ENCODE measurements at regions not wholly inside any gene's neighbourhood (a gene's known extent, or its start where the extent isn't known, plus 50 kb on each side); places are given as distances from the start of the nearest gene placed in this dataset.

DNA sequence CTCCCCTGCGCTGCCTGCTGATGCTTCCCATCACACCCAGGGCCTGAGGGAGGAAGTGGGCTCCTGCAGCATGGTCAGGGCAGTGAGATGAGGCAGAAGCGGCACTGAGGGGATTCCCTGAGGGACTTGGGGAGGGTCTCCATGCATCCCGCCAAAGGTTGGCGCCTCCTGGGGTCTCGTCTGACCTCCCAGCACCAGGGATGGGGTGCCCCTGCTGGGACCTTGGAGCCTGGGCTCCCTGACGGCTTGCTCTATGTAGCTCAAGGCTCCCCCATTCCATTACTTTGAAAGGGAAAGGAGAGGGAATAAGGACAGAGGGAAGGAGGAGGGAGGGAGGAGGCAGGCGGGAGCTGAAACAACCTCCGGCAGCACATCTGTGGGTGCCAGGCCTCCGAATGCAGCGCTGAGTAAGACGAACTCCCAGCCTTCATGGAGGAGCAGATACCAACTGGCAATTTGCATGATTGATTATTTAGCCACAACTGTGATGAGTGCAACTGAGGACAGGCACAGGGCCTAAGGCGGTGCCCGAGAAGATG, 259.3 kb downstream of the ERMARD start:
- Histone ChIP-seq H3K9me3 (no peaks in the 10 kb centered on the region), H3K36me3 (ENCODE audit: low read depth, missing control alignments) (no peaks in the 10 kb centered on the region), H3K27ac (no peak overlapping the region), H3K4me3 (no peak overlapping the region), H3K27me3 (no peaks in the 10 kb centered on the region), H3K4me1 (peaks cover 14% of the 10 kb centered on the region)
- intact Hi-C loops (cut with DNase I; ENCODE audit: low total_unique reads) = no loop called here
- TF ChIP-seq POLR2A (IDR thresholded peaks at IDR 0.05) = no peak
- TF ChIP-seq, protein P1, sequence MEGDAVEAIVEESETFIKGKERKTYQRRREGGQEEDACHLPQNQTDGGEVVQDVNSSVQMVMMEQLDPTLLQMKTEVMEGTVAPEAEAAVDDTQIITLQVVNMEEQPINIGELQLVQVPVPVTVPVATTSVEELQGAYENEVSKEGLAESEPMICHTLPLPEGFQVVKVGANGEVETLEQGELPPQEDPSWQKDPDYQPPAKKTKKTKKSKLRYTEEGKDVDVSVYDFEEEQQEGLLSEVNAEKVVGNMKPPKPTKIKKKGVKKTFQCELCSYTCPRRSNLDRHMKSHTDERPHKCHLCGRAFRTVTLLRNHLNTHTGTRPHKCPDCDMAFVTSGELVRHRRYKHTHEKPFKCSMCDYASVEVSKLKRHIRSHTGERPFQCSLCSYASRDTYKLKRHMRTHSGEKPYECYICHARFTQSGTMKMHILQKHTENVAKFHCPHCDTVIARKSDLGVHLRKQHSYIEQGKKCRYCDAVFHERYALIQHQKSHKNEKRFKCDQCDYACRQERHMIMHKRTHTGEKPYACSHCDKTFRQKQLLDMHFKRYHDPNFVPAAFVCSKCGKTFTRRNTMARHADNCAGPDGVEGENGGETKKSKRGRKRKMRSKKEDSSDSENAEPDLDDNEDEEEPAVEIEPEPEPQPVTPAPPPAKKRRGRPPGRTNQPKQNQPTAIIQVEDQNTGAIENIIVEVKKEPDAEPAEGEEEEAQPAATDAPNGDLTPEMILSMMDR (IDR thresholded peaks at IDR 0.05) = no peak
- no peak for DNase-seq
- WGBS, 2 donors = 54 to 68% methylated on average over 12 to 13 of the region's 13 CpGs

DNA sequence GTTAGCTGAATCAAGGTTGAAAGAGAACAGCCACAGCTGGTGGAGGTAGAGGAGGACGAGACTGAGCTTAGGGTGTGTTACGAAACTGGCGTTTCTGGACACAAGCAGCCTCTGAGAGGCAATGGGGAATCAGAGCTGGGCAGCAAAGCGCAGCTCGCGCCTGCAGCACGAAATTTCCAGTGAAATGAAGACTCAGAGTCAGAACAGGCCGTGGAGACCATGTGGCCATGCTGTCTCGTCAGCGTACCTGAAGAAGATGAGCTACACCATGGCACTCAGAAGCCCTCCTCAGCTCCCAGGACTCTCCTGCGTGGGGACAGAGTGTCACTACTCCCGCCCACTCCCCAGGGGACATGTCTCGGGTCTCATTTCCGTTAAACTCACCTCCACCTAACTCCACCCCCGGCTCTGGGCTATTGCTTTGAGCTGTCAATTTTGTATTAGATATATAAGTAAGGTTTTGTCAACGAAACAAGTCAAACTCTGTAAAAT, 256.9 kb downstream of the ERMARD start:
- H3K27me3 ChIP-seq = no peaks in the 10 kb centered on the region
- 89 to 91% methylated on average over 15 to 16 of the region's 16 CpGs for WGBS, 2 donors
- peaks cover 14% of the 10 kb centered on the region for H3K4me1 ChIP-seq
- TF ChIP-seq POLR2A (IDR thresholded peaks at IDR 0.05) = no peak
- TF ChIP-seq, protein P1 (IDR thresholded peaks at IDR 0.05) = no peak
- H3K9me3 ChIP-seq = no peaks in the 10 kb centered on the region
- H3K36me3 ChIP-seq (ENCODE audit: low read depth, missing control alignments) = no peaks in the 10 kb centered on the region
- H3K4me3 ChIP-seq = no peak overlapping the region
- intact Hi-C loops (cut with DNase I; ENCODE audit: low total_unique reads) = no loop called here
- no peak for DNase-seq
- no peak overlapping the region for H3K27ac ChIP-seq

DNA sequence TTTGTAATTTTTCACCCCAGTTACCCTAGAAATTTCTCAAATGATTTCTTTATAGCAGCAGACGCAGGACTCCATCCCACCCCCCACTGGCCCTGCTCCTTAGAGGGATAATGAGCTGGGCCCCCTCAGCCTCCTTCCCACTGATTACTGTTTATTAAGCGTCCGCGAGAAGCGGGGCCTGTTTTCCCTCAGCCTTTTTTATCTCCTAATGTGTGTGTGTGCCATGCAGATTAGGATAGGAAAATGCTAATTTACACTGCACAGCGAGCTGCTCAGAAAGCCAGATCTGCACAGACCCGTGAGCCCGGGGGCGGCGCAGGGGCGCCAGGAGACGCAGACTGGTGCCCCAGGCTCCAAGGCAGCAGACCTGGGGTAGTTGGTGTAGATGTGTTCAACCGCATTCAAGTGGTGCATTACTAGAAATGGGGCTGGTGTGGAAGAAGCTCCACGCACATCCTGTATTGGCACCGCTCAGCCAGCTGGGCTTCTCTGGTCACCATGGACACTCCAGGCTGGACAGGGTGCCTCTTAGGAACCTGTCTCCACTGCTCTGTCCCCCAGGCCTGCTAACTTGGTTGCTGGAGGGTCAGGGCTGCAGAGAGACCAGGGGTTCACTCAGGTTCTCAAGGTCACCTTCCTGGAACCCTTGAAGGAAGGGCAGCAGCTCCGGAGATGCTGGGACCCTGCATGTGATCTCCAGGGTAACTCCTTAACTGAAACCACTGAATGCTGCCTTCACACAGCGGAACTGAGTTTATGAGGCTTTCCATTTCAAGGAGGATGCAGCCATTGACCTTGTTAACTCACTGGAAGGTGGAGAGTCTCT, 256.3 kb downstream of the ERMARD start:
- H3K36me3 ChIP-seq (ENCODE audit: low read depth, missing control alignments) = no peaks in the 10 kb centered on the region
- H3K27ac ChIP-seq = no peak overlapping the region
- WGBS, 2 donors = 76 to 83% methylated on average over 13 to 17 of the region's 17 CpGs
- TF ChIP-seq POLR2A (IDR thresholded peaks at IDR 0.05) = no peak
- TF ChIP-seq, protein P1 (IDR thresholded peaks at IDR 0.05) = no peak
- H3K9me3 ChIP-seq = no peaks in the 10 kb centered on the region
- no peaks in the 10 kb centered on the region for H3K27me3 ChIP-seq
- DNase-seq = no peak
- no peak overlapping the region for H3K4me3 ChIP-seq
- intact Hi-C loops (cut with DNase I; ENCODE audit: low total_unique reads) = no loop called here
- H3K4me1 ChIP-seq = peaks cover 14% of the 10 kb centered on the region

DNA sequence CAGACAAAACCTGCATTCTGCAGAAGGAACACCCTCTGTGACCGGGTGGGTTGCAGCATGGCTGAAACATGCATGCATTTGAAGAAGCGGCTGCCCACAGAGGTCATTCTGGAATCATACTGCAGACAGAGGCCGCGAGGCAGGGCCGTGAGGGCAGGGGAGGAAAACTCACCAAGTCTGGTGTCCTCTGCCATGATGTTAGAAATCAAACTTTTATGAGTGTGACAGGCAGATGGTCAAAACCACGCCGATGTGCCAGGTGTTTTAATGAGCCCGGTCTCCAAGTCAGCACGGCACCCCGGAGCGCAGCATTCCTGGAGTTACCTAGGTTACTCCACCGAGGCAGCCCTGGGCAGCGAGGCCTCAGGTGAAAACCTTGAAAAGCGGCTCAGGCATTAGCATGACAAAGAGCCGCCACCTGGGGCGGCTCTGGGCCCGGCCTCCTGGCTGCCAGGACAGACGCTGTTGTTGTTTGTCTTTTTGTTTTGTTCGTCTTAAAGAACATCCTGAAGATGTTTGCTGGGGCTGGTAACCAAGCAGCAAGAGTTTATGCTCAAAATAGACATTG, 255.6 kb downstream of the ERMARD start:
- Histone ChIP-seq H3K27ac (no peak overlapping the region), H3K9me3 (no peaks in the 10 kb centered on the region), H3K36me3 (ENCODE audit: low read depth, missing control alignments) (no peaks in the 10 kb centered on the region), H3K4me3 (no peak overlapping the region), H3K4me1 (peaks cover 14% of the 10 kb centered on the region), H3K27me3 (no peaks in the 10 kb centered on the region)
- WGBS, 2 donors = 75 to 79% methylated on average over 18 to 19 of the region's 19 CpGs
- TF ChIP-seq, protein P1 (IDR thresholded peaks at IDR 0.05) = no peak
- no peak for TF ChIP-seq POLR2A (IDR thresholded peaks at IDR 0.05)
- intact Hi-C loops (cut with DNase I; ENCODE audit: low total_unique reads) = no loop called here
- DNase-seq = no peak

All from testis (tissue), 2 donors.